GM18861 (cell line): ENCODE measurements at regions not wholly inside any gene's neighbourhood (a gene's known extent, or its start where the extent isn't known, plus 50 kb on each side); places are given as distances from the start of the nearest gene placed in this dataset.

Experiments used
- ATAC-seq: cut with Tn5 transposase; IDR thresholded peaks from one replicate; pipeline ENCODE4 v1.9.1; 2021; ENCODE audit not compliant: unreplicated experiment

- ATAC-seq, result no peak
These were observed 119.4 kb upstream of the PLEKHA5 start for GRCh38 chr12:19010087-19010486.

- ATAC-seq, result no peak
These were observed 118.8 kb upstream of the PLEKHA5 start for GRCh38 chr12:19010726-19011125.

- ATAC-seq, result no peak
These were observed 116.6 kb upstream of the PLEKHA5 start for GRCh38 chr12:19012965-19013364.

- ATAC-seq, result no peak
These were observed 115.3 kb upstream of the PLEKHA5 start for GRCh38 chr12:19014240-19014639.

GRCh38 chr12:19015285-19015684 is 114.2 kb upstream of the PLEKHA5 start:
- no peak for ATAC-seq

GRCh38 chr12:19018302-19018970 is 111.1 kb upstream of the PLEKHA5 start:
- no peak for ATAC-seq

- ATAC-seq, result no peak
These were observed 108.3 kb upstream of the PLEKHA5 start for GRCh38 chr12:19021240-19021639.

GRCh38 chr12:19021646-19022045 is 107.9 kb upstream of the PLEKHA5 start:
- no peak for ATAC-seq

- ATAC-seq, result no peak
These were observed 104.0 kb upstream of the PLEKHA5 start for GRCh38 chr12:19025582-19025981.

- no peak for ATAC-seq
These were observed 103.5 kb upstream of the PLEKHA5 start for GRCh38 chr12:19026034-19026433.

- no peak for ATAC-seq
These were observed 102.7 kb upstream of the PLEKHA5 start for GRCh38 chr12:19026614-19027488.

- no peak for ATAC-seq
These were observed 99.4 kb upstream of the PLEKHA5 start for GRCh38 chr12:19030180-19030579.

- ATAC-seq, result no peak
These were observed 98.9 kb upstream of the PLEKHA5 start for GRCh38 chr12:19030603-19031002.

- ATAC-seq, result no peak
These were observed 98.5 kb upstream of the PLEKHA5 start for GRCh38 chr12:19031032-19031431.

GRCh38 chr12:19032826-19033225 is 96.7 kb upstream of the PLEKHA5 start:
- ATAC-seq, result no peak

- ATAC-seq, result no peak
These were observed 96.3 kb upstream of the PLEKHA5 start for GRCh38 chr12:19033244-19033643.

GRCh38 chr12:19034937-19035336 is 94.6 kb upstream of the PLEKHA5 start:
- no peak for ATAC-seq

- ATAC-seq, result no peak
These were observed 94.0 kb upstream of the PLEKHA5 start for GRCh38 chr12:19035536-19035935.

GRCh38 chr12:19036673-19037357 is 92.7 kb upstream of the PLEKHA5 start:
- no peak for ATAC-seq

GRCh38 chr12:19038209-19038608 is 91.3 kb upstream of the PLEKHA5 start:
- ATAC-seq, result no peak

- no peak for ATAC-seq
These were observed 90.0 kb upstream of the PLEKHA5 start for GRCh38 chr12:19039515-19039914.

- ATAC-seq, result no peak
These were observed 87.3 kb upstream of the PLEKHA5 start for GRCh38 chr12:19042221-19042620.
